Trophoblast cell (in vitro differentiated cells and primary cell): ENCODE measurements at regions not wholly inside any gene's neighbourhood (a gene's known extent, or its start where the extent isn't known, plus 50 kb on each side); places are given as distances from the start of the nearest gene placed in this dataset.

Experiments used
- DNase-seq, 2 donors: peaks; one replicate each; pipeline ENCODE4 v3.0.0-alpha.2; 2016
- H2AFZ ChIP-seq: 2 replicates; pipeline ENCODE4 v1.6.1; 2013; ENCODE audit warnings: low read length, moderate library complexity, mild to moderate bottlenecking; ENCODE audit not compliant: insufficient read depth, poor library complexity
- H2AK5ac ChIP-seq: 2 replicates; pipeline ENCODE4 v1.6.1; 2013; ENCODE audit warnings: mild to moderate bottlenecking, low read length
- H2BK120ac ChIP-seq: 2 replicates; pipeline ENCODE4 v1.6.1; 2013; ENCODE audit warnings: low read length, mild to moderate bottlenecking, moderate library complexity; ENCODE audit not compliant: insufficient read depth, poor library complexity
- H2BK12ac ChIP-seq: 2 replicates; pipeline ENCODE4 v1.6.1; 2013; ENCODE audit warnings: mild to moderate bottlenecking, low read length, moderate library complexity
- H2BK5ac ChIP-seq: 2 replicates; pipeline ENCODE4 v1.6.1; 2013; ENCODE audit warnings: low read length, low read depth, moderate library complexity, mild to moderate bottlenecking; ENCODE audit not compliant: poor library complexity
- H3K14ac ChIP-seq: 2 replicates; pipeline ENCODE4 v1.6.1; 2013; ENCODE audit warnings: mild to moderate bottlenecking, low read length
- H3K18ac ChIP-seq: 2 replicates; pipeline ENCODE4 v1.6.1; 2013; ENCODE audit warnings: mild to moderate bottlenecking, low read length
- H3K23ac ChIP-seq: 2 replicates; pipeline ENCODE4 v1.6.1; 2013; ENCODE audit warnings: low read length
- H3K27ac ChIP-seq: 2 replicates; pipeline ENCODE4 v1.5.1; 2013; ENCODE audit warnings: low read depth, mild to moderate bottlenecking, inconsistent platforms, low read length, moderate library complexity
- H3K27me3 ChIP-seq: 2 replicates; pipeline ENCODE4 v1.6.1; 2013; ENCODE audit warnings: inconsistent platforms, mild to moderate bottlenecking, low read length, moderate library complexity; ENCODE audit not compliant: insufficient read depth
- H3K36me3 ChIP-seq, 2 experiments: 1 replicate in 1 of 2; 2 replicates in 1 of 2; pipeline ENCODE4 v1.6.1; 2013; ENCODE audit warnings: low read length in 2 of 2, mild to moderate bottlenecking in 2 of 2, moderate library complexity in 1 of 2; ENCODE audit not compliant: insufficient read depth in 2 of 2, control insufficient read depth in 1 of 2
- H3K4ac ChIP-seq: 2 replicates; pipeline ENCODE4 v1.6.1; 2013; ENCODE audit warnings: low read depth, mild to moderate bottlenecking, low read length, moderate library complexity
- H3K4me1 ChIP-seq, 2 experiments: 1 replicate in 1 of 2; 2 replicates in 1 of 2; pipeline ENCODE4 v1.6.1; 2013; ENCODE audit warnings: low read length in 2 of 2, mild to moderate bottlenecking in 2 of 2, moderate library complexity in 1 of 2; ENCODE audit not compliant: insufficient read depth in 2 of 2, control insufficient read depth in 1 of 2
- H3K4me2 ChIP-seq: 2 replicates; pipeline ENCODE4 v1.6.1; 2013; ENCODE audit warnings: inconsistent platforms, mild to moderate bottlenecking, low read length, moderate library complexity
- H3K4me3 ChIP-seq: 2 replicates; pipeline ENCODE4 v1.5.1; 2013; ENCODE audit warnings: mild to moderate bottlenecking, low read depth, low read length, inconsistent platforms
- H3K79me1 ChIP-seq: one replicate; pipeline ENCODE4 v1.6.1; 2013; ENCODE audit warnings: low read length
- H3K79me2 ChIP-seq: 2 replicates; pipeline ENCODE4 v1.6.1; 2013; ENCODE audit warnings: low read length, mild to moderate bottlenecking; ENCODE audit not compliant: control insufficient read depth, insufficient read depth, poor library complexity
- H3K9ac ChIP-seq: 2 replicates; pipeline ENCODE4 v1.6.1; 2013; ENCODE audit warnings: mild to moderate bottlenecking, low read length
- H3K9me3 ChIP-seq: 2 replicates; pipeline ENCODE4 v1.6.1; 2013; ENCODE audit warnings: low read depth, mild to moderate bottlenecking, control low read depth, inconsistent platforms, low read length; ENCODE audit not compliant: insufficient read depth
- H4K12ac ChIP-seq: 2 replicates; pipeline ENCODE4 v1.6.1; 2013; ENCODE audit warnings: low read depth, mild to moderate bottlenecking, low read length, moderate library complexity
- H4K8ac ChIP-seq: 2 replicates; pipeline ENCODE4 v1.6.1; 2013; ENCODE audit warnings: low read depth, mild to moderate bottlenecking, low read length, moderate library complexity
- H4K91ac ChIP-seq: one replicate; pipeline ENCODE4 v1.6.1; 2013; ENCODE audit warnings: low read depth, mild to moderate bottlenecking, low read length, moderate library complexity
- WGBS: extraction: QIAGEN DNeasy Blood & Tissue Kit; methylation state at CpG from one replicate; pipeline ENCODE4 v1.1.7; 2013; ENCODE audit warnings: missing lambda C conversion rate; ENCODE audit not compliant: insufficient read length, insufficient coverage; ENCODE audit errors: extremely low coverage; 5-methylcytosine and 5-hydroxymethylcytosine counted together

DNA sequence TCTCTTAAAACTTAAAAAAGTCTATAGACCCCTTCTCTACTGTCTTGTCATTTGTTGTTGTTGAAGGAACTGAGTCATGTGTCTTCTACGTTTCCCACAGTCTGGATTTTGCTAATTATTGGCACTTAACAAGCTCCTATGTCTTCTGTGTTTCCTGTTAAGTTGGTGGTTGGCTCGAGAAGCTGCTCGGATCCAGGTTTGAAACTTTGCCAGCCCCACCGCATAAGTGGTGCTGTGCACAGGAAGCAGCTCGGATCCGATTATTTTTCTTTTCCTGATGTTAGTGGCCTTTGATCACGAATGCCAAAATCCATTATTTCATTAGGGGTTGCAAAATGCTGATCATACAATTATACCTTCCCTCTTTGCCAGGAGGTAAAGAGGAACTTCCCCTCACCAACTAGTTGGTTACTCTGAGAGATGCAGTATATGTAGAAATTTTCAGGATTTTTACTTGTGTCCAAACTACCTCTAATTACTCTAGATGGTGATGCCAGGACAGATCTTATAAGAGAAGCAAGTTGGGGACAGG, 186.5 kb downstream of the NSG2 start:
- Histone ChIP-seq H3K27ac (no peak overlapping the region), H2BK5ac (no peak overlapping the region), H3K4me3 (no peak overlapping the region), H4K91ac (no peak overlapping the region), H3K4me2 (no peak overlapping the region), H3K36me3 (no peaks in the 10 kb centered on the region), H3K79me1 (peaks cover 5% of the 10 kb centered on the region), H3K79me2 (no peaks in the 10 kb centered on the region), H3K9me3 (no peaks in the 10 kb centered on the region), H3K14ac (no peak overlapping the region), H3K23ac (no peak overlapping the region), H2BK12ac (no peak overlapping the region), H3K9ac (no peak overlapping the region), H3K18ac (no peak overlapping the region), H2BK120ac (no peak overlapping the region), H3K27me3 (no peaks in the 10 kb centered on the region), H3K4ac (no peak overlapping the region), H4K8ac (no peak overlapping the region), H2AFZ (no peak overlapping the region), H4K12ac (no peak overlapping the region), H2AK5ac (no peak overlapping the region), H3K4me1 (peaks cover 4 to 13% of the 10 kb centered on the region in 2 experiments)
- WGBS, result no CpG with 5 or more reads among the region's 7 CpGs
- no peak for DNase-seq

DNA sequence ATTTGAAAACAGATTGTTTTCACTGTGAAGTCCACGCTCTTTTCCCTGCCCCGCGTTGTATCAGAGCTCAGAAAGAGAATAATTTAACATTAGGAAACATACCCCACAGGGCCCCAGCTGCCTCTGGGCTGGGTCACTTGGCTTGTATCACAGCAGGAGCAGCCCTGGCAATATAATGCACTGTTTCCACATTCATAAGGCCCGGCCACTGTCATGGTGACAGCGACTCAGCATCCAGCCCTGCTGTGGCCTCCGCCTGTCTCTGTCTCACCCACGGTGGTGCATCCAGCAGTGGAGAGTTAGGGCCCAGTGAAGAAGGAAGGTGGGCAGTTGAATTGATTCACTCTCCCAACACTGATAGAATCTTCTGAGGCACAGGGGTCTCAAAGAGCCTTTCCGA, 188.9 kb downstream of the NSG2 start:
- no peak overlapping the region for H2AFZ ChIP-seq
- no peak overlapping the region for H3K9ac ChIP-seq
- H3K79me2 ChIP-seq, result no peaks in the 10 kb centered on the region
- no peak overlapping the region for H3K18ac ChIP-seq
- no peak overlapping the region for H2BK5ac ChIP-seq
- peaks cover 4 to 13% of the 10 kb centered on the region in 2 experiments for H3K4me1 ChIP-seq
- no peaks in the 10 kb centered on the region for H3K9me3 ChIP-seq
- H2BK120ac ChIP-seq, result no peak overlapping the region
- H2AK5ac ChIP-seq, result no peak overlapping the region
- H2BK12ac ChIP-seq, result no peak overlapping the region
- no peak overlapping the region for H3K14ac ChIP-seq
- no peak overlapping the region for H3K4me2 ChIP-seq
- H3K27me3 ChIP-seq, result no peaks in the 10 kb centered on the region
- peak overlapping the region; percentile 39 for H4K91ac ChIP-seq
- no peak overlapping the region for H3K27ac ChIP-seq
- H3K79me1 ChIP-seq, result peaks cover 5% of the 10 kb centered on the region
- H3K36me3 ChIP-seq, result no peaks in the 10 kb centered on the region
- no peak overlapping the region for H3K4me3 ChIP-seq
- H3K23ac ChIP-seq, result no peak overlapping the region
- H4K8ac ChIP-seq, result no peak overlapping the region
- DNase-seq, result no peak
- no CpG with 5 or more reads among the region's 8 CpGs for WGBS
- H3K4ac ChIP-seq, result no peak overlapping the region
- H4K12ac ChIP-seq, result no peak overlapping the region

DNA sequence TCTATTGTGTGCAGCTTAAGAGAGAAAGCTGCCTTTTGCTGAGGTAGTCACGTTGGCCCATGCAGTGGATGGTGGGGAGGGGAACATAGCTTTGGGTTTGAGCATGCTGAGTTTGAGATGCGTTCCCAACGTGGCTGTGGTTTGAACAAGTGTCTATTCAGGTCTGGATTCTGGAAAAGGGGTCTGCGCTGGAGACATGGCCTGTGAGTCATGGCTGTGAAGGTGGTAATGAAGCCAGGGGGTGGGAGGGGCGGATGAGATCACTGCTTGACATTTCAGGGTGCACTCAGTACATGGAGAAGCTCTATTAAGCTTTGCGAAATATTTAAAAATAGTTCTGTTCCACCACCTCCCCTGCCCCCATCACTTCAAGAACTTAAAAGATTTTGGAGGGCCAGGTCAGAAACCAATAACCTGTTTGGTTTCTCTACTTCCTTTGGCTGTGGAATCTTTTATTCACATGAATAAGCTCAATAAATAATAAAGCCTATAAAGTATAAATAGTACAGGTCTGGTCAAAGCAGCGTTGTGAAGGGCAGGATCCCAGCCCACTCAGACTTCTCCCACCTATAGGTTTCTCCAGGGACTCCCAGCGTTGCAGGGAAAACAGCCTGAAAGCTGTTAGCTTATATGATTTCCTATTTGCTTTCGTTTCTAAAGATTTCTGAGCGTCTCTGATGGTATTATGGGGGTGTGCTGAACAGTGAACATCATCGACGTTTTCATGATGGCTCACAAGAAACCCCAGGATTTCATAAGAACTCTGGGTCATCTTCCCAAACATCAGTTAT, 189.9 kb downstream of the NSG2 start:
- Histone ChIP-seq H3K9ac (no peak overlapping the region), H2BK12ac (no peak overlapping the region), H3K23ac (no peak overlapping the region), H3K4me1 (peaks cover 4 to 11% of the 10 kb centered on the region in 2 experiments), H3K4ac (no peak overlapping the region), H3K27me3 (no peaks in the 10 kb centered on the region), H3K36me3 (no peaks in the 10 kb centered on the region), H3K9me3 (peaks cover 1% of the 10 kb centered on the region), H3K14ac (no peak overlapping the region), H4K91ac (peak overlapping the region; percentile 13), H4K12ac (no peak overlapping the region), H2AK5ac (no peak overlapping the region), H3K18ac (no peak overlapping the region), H3K4me2 (no peak overlapping the region), H4K8ac (no peak overlapping the region), H3K4me3 (no peak overlapping the region), H3K27ac (peak overlapping the region; percentile 22), H2BK120ac (no peak overlapping the region), H3K79me2 (no peaks in the 10 kb centered on the region), H2AFZ (no peak overlapping the region), H2BK5ac (no peak overlapping the region), H3K79me1 (peaks cover 5% of the 10 kb centered on the region)
- no peak for DNase-seq
- WGBS, result no CpG with 5 or more reads among the region's 12 CpGs

DNA sequence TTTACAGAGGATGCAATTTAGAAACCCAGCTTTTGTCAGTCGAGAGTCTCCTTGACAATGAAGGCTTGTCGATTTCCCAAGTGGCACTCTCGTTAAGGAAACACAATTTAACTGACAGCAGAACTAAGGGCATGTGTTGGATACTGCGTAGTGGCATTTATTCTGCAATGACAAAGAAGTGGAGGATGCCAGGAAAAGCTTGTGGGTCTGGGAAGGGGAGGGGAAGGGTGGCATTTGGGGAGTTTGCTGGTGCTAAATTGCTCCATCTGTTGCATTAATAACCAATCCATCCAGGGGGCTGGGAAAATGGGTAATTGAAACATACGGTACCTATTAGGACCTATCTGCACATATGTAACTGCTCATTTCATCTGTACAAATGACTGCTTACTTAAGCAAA, 190.6 kb downstream of the NSG2 start:
- H2AK5ac ChIP-seq, result no peak overlapping the region
- no peak overlapping the region for H4K12ac ChIP-seq
- H2BK5ac ChIP-seq, result no peak overlapping the region
- H4K91ac ChIP-seq, result no peak overlapping the region
- H3K27ac ChIP-seq, result no peak overlapping the region
- DNase-seq, result no peak
- peaks cover 1% of the 10 kb centered on the region for H3K9me3 ChIP-seq
- no peaks in the 10 kb centered on the region for H3K36me3 ChIP-seq
- no peak overlapping the region for H3K23ac ChIP-seq
- no peaks in the 10 kb centered on the region for H3K27me3 ChIP-seq
- peaks cover 5% of the 10 kb centered on the region for H3K79me1 ChIP-seq
- H3K4me3 ChIP-seq, result no peak overlapping the region
- peaks cover 4 to 11% of the 10 kb centered on the region in 2 experiments for H3K4me1 ChIP-seq
- H3K4me2 ChIP-seq, result no peak overlapping the region
- no peak overlapping the region for H3K9ac ChIP-seq
- no peak overlapping the region for H2BK120ac ChIP-seq
- no peak overlapping the region for H2BK12ac ChIP-seq
- H3K79me2 ChIP-seq, result no peaks in the 10 kb centered on the region
- no peak overlapping the region for H3K4ac ChIP-seq
- no peak overlapping the region for H2AFZ ChIP-seq
- no CpG with 5 or more reads among the region's 5 CpGs for WGBS
- no peak overlapping the region for H4K8ac ChIP-seq
- H3K14ac ChIP-seq, result no peak overlapping the region
- H3K18ac ChIP-seq, result no peak overlapping the region
